HEK293T (cell line): ENCODE measurements at regions not wholly inside any gene's neighbourhood (a gene's known extent, or its start where the extent isn't known, plus 50 kb on each side); places are given as distances from the start of the nearest gene placed in this dataset.

ENCODE experiments used
- CTCF ChIA-PET: fragments of 350-600 bp; formaldehyde crosslinking; extraction: SDS; loops from one replicate; lab custom pipeline; 2021; ENCODE audit warnings: antibody characterized with exemption, inconsistent platforms; lab: Yijun Ruan, JAX
- POLR2A ChIA-PET: fragments of 350-600 bp; formaldehyde crosslinking; extraction: SDS; loops from one replicate; lab custom pipeline; 2020; ENCODE audit warnings: antibody characterized with exemption, inconsistent platforms; lab: Yijun Ruan, JAX
- DNase-seq: peaks from one replicate; pipeline ENCODE4 v3.0.0; 2012; ENCODE audit warnings: mixed read lengths; ENCODE audit errors: extremely low spot score
- ARNT ChIP-seq: fragments of 450-650 bp; IDR thresholded peaks from 2 replicates; pipeline ENCODE4 v1.6.1; 2017; ENCODE audit warnings: mild to moderate bottlenecking
- BHLHE40 ChIP-seq: fragments of 450-650 bp; IDR thresholded peaks from 2 replicates; pipeline ENCODE4 v1.6.1; 2016; ENCODE audit warnings: mild to moderate bottlenecking, moderate library complexity, borderline replicate concordance
- CTBP1 ChIP-seq: fragments of 450-650 bp; IDR thresholded peaks from 2 replicates; pipeline ENCODE4 v1.6.1; 2016; ENCODE audit warnings: borderline replicate concordance
- ELF4 ChIP-seq: fragments of 450-650 bp; IDR thresholded peaks from 2 replicates; pipeline ENCODE4 v1.6.1; 2017; ENCODE audit warnings: antibody characterized with exemption
- FOXA1 ChIP-seq: fragments of 450-650 bp; IDR thresholded peaks from 2 replicates; pipeline ENCODE4 v1.6.1; 2016; ENCODE audit warnings: mild to moderate bottlenecking
- FOXK2 ChIP-seq: fragments of 450-650 bp; IDR thresholded peaks from 2 replicates; pipeline ENCODE4 v1.6.1; 2016; ENCODE audit warnings: mild to moderate bottlenecking
- FOXM1 ChIP-seq: fragments of 450-650 bp; IDR thresholded peaks from 2 replicates; pipeline ENCODE4 v1.6.1; 2017; ENCODE audit warnings: mild to moderate bottlenecking, borderline replicate concordance
- HDGF ChIP-seq: fragments of 450-650 bp; IDR thresholded peaks from 2 replicates; pipeline ENCODE4 v1.6.1; 2017; ENCODE audit warnings: antibody characterized with exemption, borderline replicate concordance
- L3MBTL2 ChIP-seq: fragments of 450-650 bp; conservative IDR thresholded peaks from 2 replicates; pipeline ENCODE4 v1.6.1; 2016; ENCODE audit warnings: mild to moderate bottlenecking
- LEF1 ChIP-seq: fragments of 450-650 bp; IDR thresholded peaks from 2 replicates; pipeline ENCODE4 v1.6.1; 2017; ENCODE audit warnings: mild to moderate bottlenecking, borderline replicate concordance
- NFRKB ChIP-seq: fragments of 450-650 bp; IDR thresholded peaks from 2 replicates; pipeline ENCODE4 v1.6.1; 2016; ENCODE audit warnings: mild to moderate bottlenecking, moderate library complexity
- SP1 ChIP-seq: fragments of 450-650 bp; IDR thresholded peaks from 2 replicates; pipeline ENCODE4 v1.6.1; 2017
- SUZ12 ChIP-seq: fragments of 450-650 bp; IDR thresholded peaks from 2 replicates; pipeline ENCODE4 v1.6.1; 2016; ENCODE audit warnings: mild to moderate bottlenecking
- TARDBP ChIP-seq: fragments of 450-650 bp; IDR thresholded peaks from 2 replicates; pipeline ENCODE4 v1.6.1; 2016
- ZNF384 ChIP-seq: fragments of 450-650 bp; IDR thresholded peaks from 2 replicates; pipeline ENCODE4 v1.6.1; 2016
- TF ChIP-seq, protein P1 (sequence below): fragments of 450-650 bp; IDR thresholded peaks from 2 replicates; pipeline ENCODE4 v1.6.1; 2016

DNA sequence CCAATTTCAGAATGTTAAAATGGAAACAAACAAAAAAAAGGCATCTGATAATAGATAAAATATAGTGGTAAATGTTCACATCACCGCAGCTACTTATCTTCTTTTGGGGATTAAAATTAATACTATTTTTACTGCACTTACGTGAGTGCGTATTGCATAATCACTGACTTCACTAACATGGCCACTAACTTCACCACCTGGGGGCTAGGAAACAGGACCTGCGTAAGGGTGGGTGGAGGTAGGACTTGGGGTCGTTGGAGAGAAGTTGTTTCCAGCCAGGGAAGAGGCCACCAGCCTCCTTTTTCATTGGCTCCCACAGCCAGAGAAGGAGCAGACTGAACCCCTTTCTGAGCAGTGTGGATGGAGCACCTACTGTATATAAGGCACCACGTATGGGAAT lies 166.4 kb downstream of the SALL1 start:
- TF ChIP-seq NFRKB (no peak), FOXK2 (no peak), SUZ12 (no peak), HDGF (no peak), L3MBTL2 (no peak), FOXA1 (no peak), LEF1 (no peak), TARDBP (no peak)
- DNase-seq, result no peak
- ChIA-PET CTCF (no interaction called here), POLR2A (no interaction called here)

DNA sequence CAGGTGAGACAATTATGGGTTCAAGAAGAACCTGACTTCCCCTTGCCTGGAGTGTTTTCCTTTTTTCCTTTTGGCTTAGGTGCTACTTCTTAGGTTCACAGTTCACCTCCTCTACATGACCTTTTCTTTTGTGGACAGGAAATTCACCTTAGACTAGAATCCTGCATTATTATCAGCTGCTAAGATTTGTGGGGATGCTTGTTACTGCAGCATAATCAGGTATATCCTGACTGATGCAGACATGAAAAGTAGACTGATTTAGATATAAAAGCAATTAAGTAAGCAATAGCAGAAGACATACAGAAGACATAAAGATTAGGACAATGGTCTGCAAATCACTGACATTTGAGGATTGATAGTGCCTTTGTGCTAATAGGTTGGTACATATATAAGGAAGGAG lies 168.3 kb downstream of the SALL1 start:
- ChIA-PET POLR2A (no interaction called here), CTCF (no interaction called here)
- TF ChIP-seq LEF1 (no peak), TARDBP (no peak), L3MBTL2 (no peak), SUZ12 (no peak), BHLHE40 (no peak), ARNT (no peak), FOXK2 (no peak), FOXA1 (no peak), NFRKB (no peak), HDGF (no peak)
- DNase-seq, result no peak

DNA sequence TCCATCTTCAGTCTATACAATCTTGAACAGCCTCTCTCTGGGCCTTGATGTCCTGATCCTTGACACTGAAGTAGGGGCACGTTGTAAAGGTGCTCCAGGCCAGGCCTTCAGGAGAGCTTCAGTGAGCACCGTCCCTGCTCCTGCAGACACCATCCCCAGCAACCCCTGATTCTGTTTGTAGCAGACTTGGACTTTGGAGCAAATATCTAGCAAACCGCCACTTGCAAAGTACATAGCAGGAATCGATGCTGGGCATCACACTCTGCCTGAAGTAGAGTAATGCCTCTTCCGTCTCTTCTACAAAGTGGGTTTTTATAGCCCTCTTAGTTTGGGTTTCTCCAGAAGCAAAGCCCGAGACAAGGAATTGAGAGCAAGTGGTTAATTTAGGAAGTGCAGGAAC lies 169.1 kb downstream of the SALL1 start:
- TF ChIP-seq NFRKB (no peak), ELF4 (no peak)
- TF ChIP-seq, protein P1, sequence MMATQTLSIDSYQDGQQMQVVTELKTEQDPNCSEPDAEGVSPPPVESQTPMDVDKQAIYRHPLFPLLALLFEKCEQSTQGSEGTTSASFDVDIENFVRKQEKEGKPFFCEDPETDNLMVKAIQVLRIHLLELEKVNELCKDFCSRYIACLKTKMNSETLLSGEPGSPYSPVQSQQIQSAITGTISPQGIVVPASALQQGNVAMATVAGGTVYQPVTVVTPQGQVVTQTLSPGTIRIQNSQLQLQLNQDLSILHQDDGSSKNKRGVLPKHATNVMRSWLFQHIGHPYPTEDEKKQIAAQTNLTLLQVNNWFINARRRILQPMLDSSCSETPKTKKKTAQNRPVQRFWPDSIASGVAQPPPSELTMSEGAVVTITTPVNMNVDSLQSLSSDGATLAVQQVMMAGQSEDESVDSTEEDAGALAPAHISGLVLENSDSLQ, result no peak
- no peak for DNase-seq
- CTCF ChIA-PET, result no interaction called here
- POLR2A ChIA-PET, result no interaction called here

DNA sequence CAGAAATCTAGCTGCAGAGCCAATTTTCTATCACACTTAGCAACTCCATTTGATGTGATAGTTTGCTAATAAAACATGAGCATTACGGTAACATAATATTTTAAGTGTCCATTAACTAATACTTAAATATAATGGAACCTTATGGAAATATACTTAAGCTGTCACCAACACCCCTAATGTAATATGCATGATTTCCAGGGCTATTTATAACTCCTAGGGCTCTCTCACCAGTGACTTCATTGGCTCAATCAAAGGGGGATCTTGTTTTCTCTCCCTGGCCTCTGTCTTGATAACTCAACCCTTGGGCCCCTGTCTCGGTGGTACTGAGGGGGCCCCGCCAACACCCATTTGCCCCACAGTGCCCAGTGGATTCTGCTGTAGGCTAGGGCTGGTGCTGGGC lies 170.4 kb downstream of the SALL1 start:
- no peak for TF ChIP-seq FOXM1
- TF ChIP-seq, protein P1, result no peak
- no peak for TF ChIP-seq HDGF
- TF ChIP-seq TARDBP, result no peak
- no peak for TF ChIP-seq FOXK2
- ChIA-PET CTCF (no interaction called here), POLR2A (no interaction called here)

DNA sequence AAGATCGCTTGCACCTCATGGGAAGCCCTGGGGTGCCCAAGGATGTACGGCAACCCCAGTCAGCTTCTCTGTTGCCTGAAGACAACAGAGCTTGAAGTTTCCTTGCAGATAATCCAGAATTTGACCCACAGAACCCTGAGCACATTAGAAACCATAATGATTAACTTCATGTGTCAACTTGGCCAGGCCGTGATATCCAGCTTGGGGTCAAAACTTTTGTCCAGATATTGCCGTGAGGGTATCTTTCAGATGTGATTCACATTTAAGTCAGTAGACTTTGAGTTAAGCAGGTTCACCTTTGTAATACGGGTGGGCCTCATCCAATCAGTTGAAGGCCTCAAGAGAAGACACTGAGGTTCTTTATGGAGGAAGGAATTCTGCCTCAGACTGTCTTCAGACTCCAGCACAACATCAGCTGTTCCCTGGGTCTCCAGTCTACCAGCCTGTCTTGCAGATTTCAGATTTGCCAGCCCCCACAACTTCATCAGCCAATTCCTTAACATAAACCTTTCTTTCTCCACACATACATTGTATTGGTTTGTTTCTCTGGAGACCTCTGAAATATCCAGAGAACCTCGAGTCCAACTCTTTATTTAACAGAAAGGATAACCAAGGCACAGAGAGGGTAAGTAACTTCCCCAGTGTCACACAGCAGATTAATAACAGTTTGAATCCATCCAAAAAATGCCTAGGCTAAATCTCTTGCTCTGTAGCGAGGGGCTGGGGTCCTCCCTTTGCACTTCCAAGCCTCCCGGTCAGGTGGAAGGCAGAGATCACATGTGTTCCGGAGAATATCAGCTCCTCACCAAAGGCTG lies 171.1 kb downstream of the SALL1 start:
- no peak for TF ChIP-seq NFRKB
- no peak for TF ChIP-seq SUZ12
- TF ChIP-seq ELF4, result no peak
- no peak for TF ChIP-seq HDGF
- no peak for TF ChIP-seq TARDBP
- TF ChIP-seq SP1, result no peak
- TF ChIP-seq LEF1, result no peak
- ChIA-PET CTCF (no interaction called here), POLR2A (no interaction called here)
- DNase-seq, result no peak

More for the DNA sequence above, 170.4 kb downstream of the SALL1 start:
- DNase-seq, result no peak

DNA sequence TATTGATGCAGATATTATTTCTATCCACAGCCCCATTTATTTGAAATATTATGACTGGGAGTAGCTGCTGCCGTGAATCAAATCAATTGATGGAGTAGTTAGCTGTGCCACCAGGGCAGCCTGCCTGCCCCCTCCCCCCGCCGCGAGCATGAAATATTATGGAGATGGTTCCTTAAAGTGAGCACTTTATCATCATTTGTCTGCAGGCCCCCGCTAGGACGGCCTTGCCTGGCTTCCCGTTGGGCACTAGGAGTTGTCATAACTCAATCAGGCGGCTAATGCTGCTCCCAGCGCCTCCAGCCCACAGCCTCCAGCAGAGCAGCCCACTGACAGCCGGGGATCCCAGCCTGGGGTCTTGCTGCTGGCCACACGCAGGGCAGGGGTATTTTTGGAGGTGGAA lies 173.9 kb downstream of the SALL1 start:
- CTCF ChIA-PET, result no interaction called here
- POLR2A ChIA-PET, result no interaction called here
- DNase-seq, result no peak
- TF ChIP-seq TARDBP (no peak), CTBP1 (no peak), SUZ12 (no peak), SP1 (no peak), ELF4 (no peak), FOXA1 (no peak), L3MBTL2 (no peak)
- TF ChIP-seq, protein P1, result peak; percentile 27; the same call in 1 of the 2 replicates

DNA sequence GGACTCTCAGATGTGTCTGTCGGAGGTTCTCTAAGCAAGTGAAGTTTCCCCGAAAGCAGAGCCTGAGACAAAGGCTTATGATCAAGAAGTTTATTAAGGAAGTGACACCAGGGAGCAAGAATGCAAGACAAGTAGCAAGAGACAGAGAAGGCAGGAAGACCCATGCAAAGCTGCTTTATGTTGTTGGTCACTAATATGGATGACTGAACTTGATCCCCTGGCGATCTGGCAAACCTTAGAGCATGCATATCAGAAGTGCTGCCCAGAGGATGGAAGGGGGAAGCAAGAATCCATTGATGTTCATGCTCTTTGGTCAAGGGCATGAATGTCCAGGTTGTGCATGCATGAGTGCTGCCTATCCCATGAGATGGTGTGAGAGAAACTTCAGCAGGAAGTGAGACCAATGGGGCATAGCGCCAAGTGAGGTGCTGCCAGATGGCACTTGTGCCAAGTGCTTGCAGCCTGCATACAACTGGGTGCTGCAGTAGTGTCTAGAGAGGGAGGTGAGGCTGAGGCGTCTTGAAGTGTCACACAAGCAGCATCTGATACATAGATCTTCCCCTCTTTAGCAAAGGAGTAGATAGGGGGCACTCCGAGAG lies 176.5 kb downstream of the SALL1 start:
- POLR2A ChIA-PET, result no interaction called here

More for the DNA sequence above, 176.5 kb downstream of the SALL1 start:
- TF ChIP-seq FOXM1 (no peak), NFRKB (no peak), SP1 (no peak), ELF4 (no peak), L3MBTL2 (no peak), LEF1 (no peak), BHLHE40 (no peak), ZNF384 (no peak)
- CTCF ChIA-PET, result no interaction called here
- DNase-seq, result no peak
